ENCODE measurements at regions not wholly inside any gene's neighbourhood (a gene's known extent, or its start where the extent isn't known, plus 50 kb on each side); places are given as distances from the start of the nearest gene placed in this dataset.
"Not testable (repeated sequence)": the region's sequence is repeated elsewhere in the genome, so short reads cannot be mapped to it uniquely, and the experiment has no call there.

DNA sequence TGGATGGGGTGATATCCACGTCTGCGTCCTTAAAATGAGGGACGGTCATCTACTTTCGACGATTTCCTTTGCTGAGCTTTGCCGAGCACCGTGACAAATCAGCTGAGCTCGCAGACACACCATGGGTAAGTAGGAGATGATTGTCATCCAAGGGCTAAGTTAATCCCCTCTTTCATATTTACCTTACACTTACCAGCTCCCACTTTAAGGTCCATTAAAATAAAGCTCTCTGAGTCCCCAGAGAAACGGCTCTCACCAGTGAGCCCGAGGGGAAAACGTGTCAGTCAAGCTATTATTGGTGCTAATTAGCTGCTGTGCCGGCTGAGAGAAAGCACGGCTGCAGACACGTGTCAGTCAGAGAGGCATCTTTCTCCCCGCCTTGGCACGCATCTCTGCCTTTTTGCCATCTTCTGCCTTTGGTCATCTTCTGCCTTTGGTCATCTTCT, 72.2 kb downstream of the CRLF2 start:
- DNase-seq (ENCODE audit: low read depth in 2 of 2) = no peak

DNA sequence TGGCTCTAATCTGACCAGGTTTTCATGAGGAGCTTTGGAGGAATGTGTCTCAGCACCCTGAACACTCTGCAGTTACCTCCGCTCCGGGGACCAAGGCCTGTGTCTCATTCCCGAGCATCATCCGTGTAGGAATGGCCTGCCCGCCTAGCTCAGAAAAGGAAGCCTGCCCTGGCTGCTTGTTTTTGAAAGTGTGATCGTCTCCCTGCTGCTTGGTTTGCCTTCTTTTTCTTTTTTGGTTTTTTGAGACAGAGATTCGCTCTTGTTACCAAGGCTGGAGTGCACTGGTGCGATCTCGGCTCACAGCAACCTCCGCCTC, 73.3 kb downstream of the CRLF2 start:
- no peak for DNase-seq (ENCODE audit: low read depth in 2 of 2)

GRCh38 chrX:1138476-1139184, 73.8 kb downstream of the CRLF2 start:
- DNase-seq (ENCODE audit: low read depth in 2 of 2) = no peak

GRCh38 chrX:1137531-1137930, 74.9 kb downstream of the CRLF2 start:
- DNase-seq (ENCODE audit: low read depth in 2 of 2) = no peak

DNA sequence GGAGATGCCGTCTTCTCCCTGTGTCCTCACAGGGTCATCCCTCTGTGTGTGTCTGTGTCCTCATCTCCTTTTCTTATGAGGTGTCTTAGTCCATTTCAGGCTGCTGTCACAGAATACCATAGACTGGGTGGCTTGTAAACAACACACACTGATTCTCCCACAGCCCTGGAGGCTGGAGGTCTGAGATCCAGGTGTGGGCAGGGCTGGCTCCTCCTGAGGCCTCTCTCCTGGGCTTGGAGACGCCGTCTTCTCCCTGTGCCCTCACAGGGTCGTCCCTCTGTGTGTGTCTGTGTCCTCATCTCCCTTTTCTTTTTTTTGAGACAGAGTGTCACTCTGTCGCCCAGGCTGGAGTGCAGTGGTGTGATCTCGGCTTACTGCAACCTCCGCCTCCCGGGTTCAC, 75.9 kb downstream of the CRLF2 start:
- not testable (repeated sequence) for DNase-seq (ENCODE audit: low read depth in 2 of 2)

DNA sequence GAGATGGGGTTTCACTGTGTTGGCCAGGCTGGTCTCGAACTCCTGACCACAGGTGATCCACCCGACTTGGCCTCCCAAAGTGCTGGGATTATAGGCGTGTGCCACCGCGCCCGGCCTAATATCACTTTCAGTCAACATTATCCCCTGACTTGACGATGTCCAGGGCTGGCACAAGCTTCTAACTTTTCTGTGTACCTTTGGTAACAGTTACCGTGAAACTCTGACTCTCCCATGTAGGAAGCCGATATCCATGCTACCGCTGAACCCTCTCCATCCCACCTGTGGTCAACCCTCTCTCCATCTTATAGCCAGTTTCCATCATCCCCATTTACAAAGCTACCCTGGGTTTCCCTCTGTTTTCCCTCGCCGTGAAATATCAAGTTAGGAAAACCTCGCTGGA, 77.5 kb downstream of the CRLF2 start:
- no peak for DNase-seq (ENCODE audit: low read depth in 2 of 2)

GRCh38 chrX:1134156-1134555, 78.3 kb downstream of the CRLF2 start:
- no peak for DNase-seq (ENCODE audit: low read depth in 2 of 2)

DNA sequence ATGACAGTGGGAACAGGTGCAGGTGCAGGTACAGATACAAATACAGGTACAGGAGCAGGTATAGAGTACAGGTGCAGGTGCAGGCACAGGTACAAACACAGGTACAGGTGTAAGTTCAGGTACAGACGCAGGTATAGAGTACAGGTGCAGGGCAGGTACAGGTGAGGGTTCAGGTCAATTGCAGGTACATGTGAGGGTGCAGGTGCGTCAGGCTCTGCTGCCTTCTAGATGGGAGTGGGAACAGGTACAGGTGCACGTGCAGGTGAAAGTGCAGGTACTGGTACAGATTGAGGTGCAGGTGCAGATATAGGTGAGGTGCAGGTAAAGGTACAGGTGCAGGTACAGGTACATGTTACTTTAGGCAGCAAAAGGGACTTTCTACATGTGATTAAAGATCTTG, 85.7 kb downstream of the CRLF2 start:
- DNase-seq (ENCODE audit: low read depth in 2 of 2) = no peak

DNA sequence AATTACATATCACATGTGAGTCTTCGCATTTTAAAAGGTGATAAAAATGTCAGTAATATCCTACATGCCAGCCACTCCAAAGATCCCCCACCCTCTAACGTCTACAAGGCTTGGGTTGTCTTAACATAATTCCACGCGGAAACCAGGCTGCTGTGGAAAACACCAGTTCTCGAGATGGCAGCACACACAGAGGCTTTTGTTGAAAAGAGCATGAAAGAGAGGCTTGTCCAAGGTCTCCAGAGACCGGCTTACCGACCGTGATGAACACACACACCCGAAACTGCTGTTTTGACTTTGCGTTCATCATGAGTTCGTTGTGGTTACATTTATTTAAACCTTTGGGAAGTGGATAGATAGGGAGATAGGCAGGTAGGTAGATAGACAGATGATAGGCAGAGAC, 87.9 kb downstream of the CRLF2 start:
- no peak for DNase-seq (ENCODE audit: low read depth in 2 of 2)

DNA sequence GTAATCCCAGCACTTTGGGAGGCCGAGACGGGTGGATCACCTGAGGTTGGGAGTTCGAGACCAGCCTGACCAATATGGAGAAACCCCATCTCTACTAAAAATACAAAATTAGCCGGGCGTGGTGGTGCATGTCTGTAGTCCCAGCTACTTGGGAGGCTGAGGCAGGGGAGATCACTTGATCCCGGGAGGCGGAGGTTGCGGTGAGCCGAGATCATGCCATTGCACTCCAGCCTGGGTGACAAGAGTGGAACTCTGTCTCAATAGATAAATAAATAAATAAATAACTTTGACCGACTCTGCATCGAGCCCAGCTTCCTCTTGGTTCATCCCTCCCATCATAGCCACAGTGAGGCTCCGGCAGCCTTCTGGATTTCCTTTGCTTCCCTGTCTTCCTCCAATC, 89.6 kb downstream of the CRLF2 start:
- not testable (repeated sequence) for DNase-seq (ENCODE audit: low read depth in 2 of 2)

DNA sequence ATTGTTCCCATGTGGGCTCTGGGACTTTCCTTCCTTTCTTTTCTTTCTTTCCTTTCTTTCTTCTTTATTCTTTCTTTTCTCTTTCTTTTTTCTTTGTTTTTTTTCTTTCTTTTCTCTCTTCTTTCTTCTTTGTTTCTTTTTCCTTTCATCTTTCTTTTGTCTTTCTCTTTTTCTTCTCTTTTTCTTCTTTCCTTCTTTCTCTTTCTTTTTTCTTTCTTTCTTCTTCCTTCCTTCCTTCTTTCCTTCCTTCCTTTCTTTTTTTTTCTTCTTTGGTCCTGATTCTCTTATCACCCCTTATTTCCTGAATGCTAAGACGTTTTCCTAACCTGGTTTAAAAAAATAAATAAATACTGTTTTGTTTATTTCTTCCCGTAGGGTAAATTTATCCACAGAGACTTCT, 93.2 kb downstream of the CRLF2 start:
- no peak for DNase-seq (ENCODE audit: low read depth in 2 of 2)

GRCh38 chrX:1118572-1119199, 93.8 kb downstream of the CRLF2 start:
- no peak for DNase-seq (ENCODE audit: low read depth in 2 of 2)

DNA sequence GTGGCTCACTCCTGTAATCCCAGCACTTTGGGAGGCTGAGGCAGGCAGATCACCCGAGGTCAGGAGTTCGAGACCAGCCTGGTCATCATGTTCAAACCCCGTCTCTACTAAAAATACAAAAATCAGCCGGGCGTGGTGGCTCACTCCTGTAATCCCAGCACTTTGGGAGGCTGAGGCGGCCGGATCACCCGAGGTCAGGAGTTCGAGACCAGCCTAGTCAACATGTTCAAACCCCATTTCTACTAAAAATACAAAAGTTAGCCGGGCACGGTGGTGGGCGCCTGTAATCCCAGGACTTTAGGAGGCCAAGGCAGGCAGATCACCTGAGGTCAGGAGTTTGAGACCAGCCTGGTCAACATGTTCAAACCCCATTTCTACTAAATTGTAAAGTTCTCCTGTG, 97.0 kb downstream of the CRLF2 start:
- not testable (repeated sequence) for DNase-seq (ENCODE audit: low read depth in 2 of 2)

DNA sequence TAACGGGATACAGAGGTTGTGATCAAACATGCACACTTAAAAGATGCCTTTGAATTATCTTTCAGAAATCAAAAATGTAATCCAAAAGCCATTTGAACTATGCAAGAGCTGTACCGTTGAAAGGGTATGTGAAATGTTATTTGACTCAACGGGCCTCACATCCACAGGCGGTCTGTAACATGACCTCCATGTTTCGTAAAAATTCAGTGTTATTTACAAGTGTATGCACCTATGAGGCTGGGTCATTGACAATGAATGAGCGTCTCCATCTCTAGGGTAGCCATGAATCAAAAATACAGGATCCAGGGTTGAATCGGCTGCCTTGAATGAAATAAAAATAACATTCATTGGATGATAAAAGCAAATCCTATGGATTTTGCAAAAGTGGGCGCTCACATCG, 100.1 kb downstream of the CRLF2 start:
- no peak for DNase-seq (ENCODE audit: low read depth in 2 of 2)

- DNase-seq (ENCODE audit: low read depth in 2 of 2) = no peak
Measured at GRCh38 chrX:1111601-1112300, 100.7 kb downstream of the CRLF2 start.

- DNase-seq (ENCODE audit: low read depth in 2 of 2) = no peak
Measured at GRCh38 chrX:1109580-1110119, 102.8 kb downstream of the CRLF2 start.

DNA sequence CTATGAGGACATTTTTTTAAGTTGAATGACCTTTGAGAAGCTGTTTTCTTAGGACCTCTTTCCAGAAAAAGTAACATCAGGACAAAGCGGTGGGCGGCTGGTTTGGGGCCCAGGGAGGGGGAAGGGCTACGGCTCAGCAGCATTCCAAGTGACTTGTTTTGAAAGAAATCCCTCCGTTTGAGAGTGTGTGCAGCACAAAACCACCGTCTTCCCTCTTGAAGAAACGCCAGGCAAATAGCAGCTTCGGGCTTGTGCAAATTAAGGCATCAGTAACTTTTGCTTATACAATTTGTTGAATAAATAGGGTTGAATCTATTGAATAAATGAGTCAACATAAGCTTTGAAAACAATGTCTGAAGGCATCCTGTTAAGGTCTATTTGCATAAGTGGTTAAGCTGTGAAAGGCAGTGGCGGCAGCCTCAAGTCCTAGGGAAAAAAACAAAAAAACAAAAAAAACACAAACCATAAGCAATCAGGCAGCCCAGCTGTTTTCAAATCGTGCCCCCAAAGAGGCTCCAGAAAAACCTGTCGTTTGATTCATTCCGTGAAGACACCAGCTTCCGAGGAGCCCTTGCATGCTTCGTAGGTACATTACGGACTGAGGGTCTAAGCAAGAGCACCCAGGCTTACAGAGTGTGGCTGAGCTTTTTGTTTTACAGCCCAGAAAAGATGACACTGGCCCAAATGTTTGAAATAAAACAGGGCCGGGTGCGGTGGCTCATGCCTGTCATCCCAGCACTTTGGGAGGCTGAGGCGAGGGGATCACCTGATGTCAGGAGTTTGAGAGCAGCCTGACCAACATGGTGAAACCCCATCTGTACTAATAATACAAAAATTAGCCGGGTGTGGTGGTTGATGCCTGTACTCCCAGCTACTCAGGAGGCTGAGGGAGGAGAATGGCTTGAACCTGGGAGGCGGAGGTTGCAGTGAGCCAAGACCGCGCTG, 103.7 kb downstream of the CRLF2 start:
- DNase-seq (ENCODE audit: low read depth in 2 of 2) = no peak

DNA sequence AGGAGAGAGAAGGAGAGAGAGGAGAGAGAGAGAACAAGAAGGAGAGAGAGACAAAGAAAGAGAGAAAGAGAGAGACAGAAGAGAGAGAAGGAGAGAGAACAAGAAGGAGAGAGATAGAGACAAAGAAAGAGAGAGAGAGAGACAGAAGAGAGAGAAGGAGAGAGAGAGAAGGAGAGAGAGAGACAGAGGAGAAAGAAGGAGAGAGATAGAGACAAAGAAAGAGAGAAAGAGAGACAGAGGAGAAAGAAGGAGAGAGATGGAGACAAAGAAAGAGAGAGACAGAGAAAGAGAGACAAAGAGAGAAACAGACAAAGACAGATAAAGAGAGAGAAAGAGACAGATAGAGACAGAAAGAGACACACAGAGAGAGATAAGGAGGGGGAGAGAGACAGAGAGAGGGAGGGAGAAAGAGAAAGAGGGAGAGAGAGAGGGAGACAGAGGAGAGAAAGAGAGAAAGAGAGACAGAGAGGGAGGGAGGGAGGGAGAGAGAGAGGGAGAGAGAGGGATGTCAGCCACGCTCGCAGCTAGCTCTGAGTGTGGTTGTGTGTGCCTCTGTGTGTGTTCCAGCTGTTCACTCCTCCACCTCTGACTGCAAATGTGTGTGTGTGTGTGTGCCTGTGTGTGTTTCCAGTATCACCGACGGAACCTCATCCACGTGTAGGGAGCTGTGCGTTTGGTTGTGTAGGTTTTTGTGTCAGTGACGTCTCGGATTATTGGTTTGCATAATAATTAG, 105.8 kb downstream of the CRLF2 start:
- DNase-seq (ENCODE audit: low read depth in 2 of 2) = no peak

DNA sequence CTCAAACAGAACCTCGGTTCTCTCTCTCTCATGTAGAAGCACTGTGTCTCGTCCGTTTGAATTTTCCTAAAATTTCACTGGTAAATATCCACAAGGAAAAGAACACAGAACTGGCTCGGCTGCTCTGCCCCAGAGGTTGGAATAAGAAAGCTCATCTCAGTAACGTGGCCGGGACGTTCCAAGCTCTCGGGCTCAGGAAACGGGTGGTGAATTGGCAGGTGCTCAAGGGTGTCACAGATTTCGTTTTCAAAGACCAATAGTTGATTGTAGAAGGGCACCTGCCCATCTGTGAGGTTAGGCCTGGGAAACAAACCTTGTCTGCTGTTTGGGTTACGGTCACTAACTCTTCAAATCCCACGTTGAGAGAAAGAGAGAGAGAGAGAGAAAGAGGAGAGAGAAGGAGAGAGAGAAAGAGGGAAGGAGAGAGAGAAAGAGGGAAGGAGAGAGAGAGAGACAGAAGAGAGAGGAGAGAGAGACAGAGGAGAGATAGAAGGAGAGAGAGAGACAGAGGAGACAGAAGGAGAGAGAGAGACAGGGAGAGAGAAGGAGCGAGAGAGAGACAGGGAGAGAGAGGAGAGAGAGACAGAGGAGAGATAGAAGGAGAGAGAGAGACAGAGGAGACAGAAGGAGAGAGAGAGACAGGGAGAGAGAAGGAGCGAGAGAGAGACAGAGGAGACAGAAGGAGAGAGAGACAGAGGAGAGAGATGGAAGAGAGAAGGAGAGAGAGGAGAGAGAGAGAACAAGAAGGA, 106.6 kb downstream of the CRLF2 start:
- DNase-seq (ENCODE audit: low read depth in 2 of 2) = no peak

DNA sequence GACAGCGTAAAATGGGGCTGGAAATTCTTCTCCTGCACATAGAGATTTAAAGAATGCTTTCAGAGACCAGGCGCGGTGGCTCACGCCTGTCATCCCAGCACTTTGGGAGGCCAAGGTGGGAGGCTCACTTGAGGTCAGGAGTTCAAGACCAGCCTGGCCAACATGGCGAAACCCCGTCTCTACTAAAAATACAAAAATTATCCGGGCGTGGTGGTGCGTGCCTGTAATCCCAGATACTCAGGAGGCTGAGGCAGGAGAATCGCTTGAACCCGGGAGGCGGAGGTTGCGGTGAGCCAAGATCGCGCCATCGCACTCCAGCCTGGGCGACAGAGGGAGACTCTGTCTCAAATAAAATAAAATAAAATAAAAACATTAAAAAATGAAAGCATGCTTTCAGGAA, 107.4 kb downstream of the CRLF2 start:
- not testable (repeated sequence) for DNase-seq (ENCODE audit: low read depth in 2 of 2)

Measured in stimulated activated CD8-positive, alpha-beta memory T cell treated with anti-CD3 and anti-CD28 coated beads, Interleukin-7, amount 100 ng/mL, for 1 hour (primary cell).